Frontal cortex (tissue), 3 donors: ENCODE measurements at regions not wholly inside any gene's neighbourhood (a gene's known extent, or its start where the extent isn't known, plus 50 kb on each side); places are given as distances from the start of the nearest gene placed in this dataset.

ENCODE experiments used
- DNase-seq, 2 donors: peaks; one replicate each; pipeline ENCODE4 v3.0.0; 2012; ENCODE audit warnings: low spot score in 2 of 2
- FAIRE-seq: peaks from 2 replicates; lab custom pipeline; 2012; peaks lifted over from hg19 to GRCh38; lab: Jason Lieb, UNC
- donor health status: control.
- donor health status: control.
- donor health status: control.

GRCh38 chr13:22108283-22108942 lies 437.5 kb downstream of the FGF9 start:
- DNase-seq = no peak
- no peak for FAIRE-seq

- DNase-seq (no peak), FAIRE-seq (no peak)
Observed at GRCh38 chr13:22108979-22109378, 438.1 kb downstream of the FGF9 start.

- DNase-seq (no peak), FAIRE-seq (no peak)
Observed at GRCh38 chr13:22110368-22110767, 439.5 kb downstream of the FGF9 start.

- DNase-seq (no peak), FAIRE-seq (no peak)
Observed at GRCh38 chr13:22111152-22111783, 440.4 kb downstream of the FGF9 start.

GRCh38 chr13:22111961-22112360 lies 441.1 kb downstream of the FGF9 start:
- no peak for FAIRE-seq

GRCh38 chr13:22112956-22113745 lies 442.3 kb downstream of the FGF9 start:
- no peak for DNase-seq
- no peak for FAIRE-seq

More at GRCh38 chr13:22111961-22112360, 441.1 kb downstream of the FGF9 start:
- DNase-seq = no peak

GRCh38 chr13:22114630-22115311 lies 443.9 kb downstream of the FGF9 start:
- DNase-seq (no peak), FAIRE-seq (no peak)

GRCh38 chr13:22118158-22118557 lies 447.3 kb downstream of the FGF9 start:
- FAIRE-seq (no peak), DNase-seq (no peak)

- DNase-seq (no peak), FAIRE-seq (no peak)
Observed at GRCh38 chr13:22120646-22121045, 449.8 kb downstream of the FGF9 start.

- no peak for FAIRE-seq
- DNase-seq = no peak
Observed at GRCh38 chr13:22121146-22121739, 450.4 kb downstream of the FGF9 start.

GRCh38 chr13:22126433-22127021 lies 455.7 kb downstream of the FGF9 start:
- no peak for FAIRE-seq
- no peak for DNase-seq

GRCh38 chr13:22127277-22128164 lies 456.6 kb downstream of the FGF9 start:
- no peak for DNase-seq
- FAIRE-seq = no peak

GRCh38 chr13:22128441-22129408 lies 457.9 kb downstream of the FGF9 start:
- no peak for DNase-seq
- FAIRE-seq = no peak

GRCh38 chr13:22130254-22130653 lies 459.4 kb downstream of the FGF9 start:
- DNase-seq (no peak), FAIRE-seq (no peak)

GRCh38 chr13:22134261-22134660 lies 463.4 kb downstream of the FGF9 start:
- FAIRE-seq = no peak
- no peak for DNase-seq

- no peak for DNase-seq
- no peak for FAIRE-seq
Observed at GRCh38 chr13:22135446-22135845, 464.6 kb downstream of the FGF9 start.

GRCh38 chr13:22137361-22138050 lies 466.6 kb downstream of the FGF9 start:
- DNase-seq (no peak), FAIRE-seq (no peak)
